ENCODE measurements at regions not wholly inside any gene's neighbourhood (a gene's known extent, or its start where the extent isn't known, plus 50 kb on each side); places are given as distances from the start of the nearest gene placed in this dataset.
"Not testable (repeated sequence)": the region's sequence is repeated elsewhere in the genome, so short reads cannot be mapped to it uniquely, and the experiment has no call there.

- no peak for DNase-seq (ENCODE audit: low read depth)
- no peak for TF ChIP-seq CTCF (conservative IDR thresholded peaks at IDR 0.05; ENCODE audit: low read depth, low read length)
These were observed 267.5 kb downstream of the NKX6-1 start for GRCh38 chr4:84231539-84232055.

GRCh38 chr4:84224522-84224921, 274.6 kb downstream of the NKX6-1 start:
- no peak overlapping the region for H3K4me3 ChIP-seq (ENCODE audit: low read depth, low read length)
- no peak for DNase-seq (ENCODE audit: low read depth)
- TF ChIP-seq CTCF (conservative IDR thresholded peaks at IDR 0.05; ENCODE audit: low read depth, low read length) = no peak

More at GRCh38 chr4:84231539-84232055, 267.5 kb downstream of the NKX6-1 start:
- no peak overlapping the region for H3K4me3 ChIP-seq (ENCODE audit: low read depth, low read length)

- no peak overlapping the region for H3K4me3 ChIP-seq (ENCODE audit: low read depth, low read length)
- TF ChIP-seq CTCF (conservative IDR thresholded peaks at IDR 0.05; ENCODE audit: low read depth, low read length) = no peak
- DNase-seq (ENCODE audit: low read depth) = no peak
These were observed 277.4 kb downstream of the NKX6-1 start for GRCh38 chr4:84221704-84222103.

GRCh38 chr4:84220990-84221389, 278.1 kb downstream of the NKX6-1 start:
- no peak for DNase-seq (ENCODE audit: low read depth)
- no peak overlapping the region for H3K4me3 ChIP-seq (ENCODE audit: low read depth, low read length)
- no peak for TF ChIP-seq CTCF (conservative IDR thresholded peaks at IDR 0.05; ENCODE audit: low read depth, low read length)

- no peak for DNase-seq (ENCODE audit: low read depth)
- no peak overlapping the region for H3K4me3 ChIP-seq (ENCODE audit: low read depth, low read length)
- TF ChIP-seq CTCF (conservative IDR thresholded peaks at IDR 0.05; ENCODE audit: low read depth, low read length) = no peak
These were observed 279.4 kb downstream of the NKX6-1 start for GRCh38 chr4:84219656-84220055.

GRCh38 chr4:84218031-84218430, 281.1 kb downstream of the NKX6-1 start:
- TF ChIP-seq CTCF (conservative IDR thresholded peaks at IDR 0.05; ENCODE audit: low read depth, low read length) = no peak
- no peak overlapping the region for H3K4me3 ChIP-seq (ENCODE audit: low read depth, low read length)
- no peak for DNase-seq (ENCODE audit: low read depth)

- no peak for TF ChIP-seq CTCF (conservative IDR thresholded peaks at IDR 0.05; ENCODE audit: low read depth, low read length)
- no peak for DNase-seq (ENCODE audit: low read depth)
- H3K4me3 ChIP-seq (ENCODE audit: low read depth, low read length) = no peak overlapping the region
These were observed 283.9 kb downstream of the NKX6-1 start for GRCh38 chr4:84215217-84215616.

- not testable (repeated sequence) for DNase-seq (ENCODE audit: low read depth); H3K4me3 ChIP-seq (ENCODE audit: low read depth, low read length)
These were observed 292.9 kb downstream of the NKX6-1 start for GRCh38 chr4:84206226-84206625.

Data from epithelial cell of proximal tubule (primary cell).